Peyer's patch (tissue), 4 donors: ENCODE measurements at regions not wholly inside any gene's neighbourhood (a gene's known extent, or its start where the extent isn't known, plus 50 kb on each side); places are given as distances from the start of the nearest gene placed in this dataset.

Source experiments
- CTCF ChIP-seq, 6 experiments: fragments of 450-650 bp in 4 of 6; fragments of 200-600 bp in 2 of 6; sonication (generic) in 1 of 6; IDR thresholded peaks; one replicate each; pipeline ENCODE4 v1.5.1; 2017 to 2019; ENCODE audit warnings: antibody characterized with exemption in 6 of 6, mild to moderate bottlenecking in 3 of 6, moderate library complexity in 1 of 6
- POLR2A ChIP-seq, 2 donors: fragments of 450-650 bp; IDR thresholded peaks; one replicate each; pipeline ENCODE4 v1.5.1; 2017; ENCODE audit warnings: antibody characterized with exemption in 2 of 2, mild to moderate bottlenecking in 2 of 2, moderate library complexity in 2 of 2

GRCh38 chr9:129454467-129455067, 166.3 kb downstream of the C9orf50 start:
- TF ChIP-seq CTCF (IDR thresholded peaks at IDR 0.05): no peak
- no peak for TF ChIP-seq POLR2A (IDR thresholded peaks at IDR 0.05)
